Calu3 (cell line): ENCODE measurements at regions not wholly inside any gene's neighbourhood (a gene's known extent, or its start where the extent isn't known, plus 50 kb on each side); places are given as distances from the start of the nearest gene placed in this dataset.

Experiments
- BruUV-seq: library from RNA; stranded (reverse); fragments of 400-500 nt; replicated peaks from 2 replicates; lab custom pipeline; 2021; lab: Mats Ljungman, UMichigan
- CTCF ChIA-PET: fragments of 300-600 bp; sonication (Branson Sonifier 250); formaldehyde crosslinking; loops from one replicate; lab custom pipeline; 2022; ENCODE audit warnings: antibody characterized with exemption; lab: Charles Lee
- DNase-seq: peaks from one replicate; pipeline ENCODE4 v3.0.0; 2022
- H3K27ac Mint-ChIP-seq: one replicate; pipeline ENCODE4 v1.8.0; 2022; ENCODE audit warnings: mixed read lengths; ENCODE audit not compliant: unreplicated experiment
- H3K27me3 Mint-ChIP-seq: one replicate; pipeline ENCODE4 v1.8.0; 2022; ENCODE audit warnings: mixed read lengths; ENCODE audit not compliant: unreplicated experiment
- H3K36me3 Mint-ChIP-seq: one replicate; pipeline ENCODE4 v1.8.0; 2022; ENCODE audit warnings: mild to moderate bottlenecking, moderate library complexity, mixed read lengths; ENCODE audit not compliant: insufficient read depth, unreplicated experiment
- H3K4me1 Mint-ChIP-seq: one replicate; pipeline ENCODE4 v1.8.0; 2022; ENCODE audit warnings: mild to moderate bottlenecking, low read depth, mixed read lengths; ENCODE audit not compliant: unreplicated experiment
- H3K4me3 Mint-ChIP-seq: one replicate; pipeline ENCODE4 v1.8.0; 2022; ENCODE audit warnings: mild to moderate bottlenecking, low read depth, moderate library complexity, mixed read lengths; ENCODE audit not compliant: unreplicated experiment
- H3K9me3 Mint-ChIP-seq: one replicate; pipeline ENCODE4 v1.8.0; 2022; ENCODE audit warnings: low read depth, mixed read lengths; ENCODE audit not compliant: unreplicated experiment
- CTCF ChIP-seq: fragments of 200-600 bp; IDR thresholded peaks from one replicate; pipeline ENCODE4 v1.8.0; 2022; ENCODE audit warnings: antibody characterized with exemption; ENCODE audit not compliant: unreplicated experiment
- intact Hi-C: fragments of 100-400 bp; cut with micrococcal nuclease; formaldehyde crosslinking; loops from one replicate; pipeline ENCODE4 v1.10.0; 2022; ENCODE audit not compliant: unreplicated experiment

GRCh38 chr21:38175306-38175705 lies 81.5 kb upstream of the KCNJ15 start:
- BruUV-seq: no TSS peak
- CTCF ChIA-PET: no interaction called here
- peaks cover 3% of the 10 kb centered on the region for H3K9me3 Mint-ChIP-seq
- H3K36me3 Mint-ChIP-seq: peaks cover 4% of the 10 kb centered on the region
- H3K4me3 Mint-ChIP-seq: no peak overlapping the region
- TF ChIP-seq CTCF: no peak
- peaks cover 37% of the 10 kb centered on the region for H3K4me1 Mint-ChIP-seq
- intact Hi-C loops: no loop called here
- H3K27me3 Mint-ChIP-seq: no peaks in the 10 kb centered on the region
- DNase-seq: no peak
- H3K27ac Mint-ChIP-seq: no peak overlapping the region

GRCh38 chr21:38177919-38178652 lies 78.7 kb upstream of the KCNJ15 start:
- peaks cover 3% of the 10 kb centered on the region for H3K9me3 Mint-ChIP-seq
- CTCF ChIA-PET: no interaction called here
- no peak for TF ChIP-seq CTCF

GRCh38 chr21:38178653-38179470 lies 77.9 kb upstream of the KCNJ15 start:
- BruUV-seq: no TSS peak
- intact Hi-C loops: no loop called here
- TF ChIP-seq CTCF: no peak
- Mint-ChIP-seq H3K27ac (no peak overlapping the region), H3K4me1 (peaks cover 16% of the 10 kb centered on the region), H3K4me3 (no peak overlapping the region), H3K36me3 (no peaks in the 10 kb centered on the region), H3K27me3 (no peaks in the 10 kb centered on the region), H3K9me3 (peaks cover 3% of the 10 kb centered on the region)
- CTCF ChIA-PET: interaction anchor here (2.1 kb wide), 1 partner anchor 40 kb away, joined by 5 read pairs; no protein-coding TSS in a partner anchor
- DNase-seq: no peak

More at GRCh38 chr21:38177919-38178652, 78.7 kb upstream of the KCNJ15 start:
- Mint-ChIP-seq H3K36me3 (no peaks in the 10 kb centered on the region), H3K4me3 (no peak overlapping the region), H3K27me3 (no peaks in the 10 kb centered on the region), H3K27ac (no peak overlapping the region), H3K4me1 (peaks cover 16% of the 10 kb centered on the region)
- no peak for DNase-seq
- BruUV-seq: no TSS peak
- intact Hi-C loops: no loop called here

- Mint-ChIP-seq H3K9me3 (peaks cover 3% of the 10 kb centered on the region), H3K36me3 (no peaks in the 10 kb centered on the region), H3K27me3 (no peaks in the 10 kb centered on the region), H3K4me3 (no peak overlapping the region), H3K27ac (no peak overlapping the region), H3K4me1 (peaks cover 16% of the 10 kb centered on the region)
- no TSS peak for BruUV-seq
- no peak for TF ChIP-seq CTCF
- intact Hi-C loops: no loop called here
- no peak for DNase-seq
- CTCF ChIA-PET: interaction anchor here (2.1 kb wide), 1 partner anchor 40 kb away, joined by 5 read pairs; no protein-coding TSS in a partner anchor
Measured at GRCh38 chr21:38179511-38179910, 77.3 kb upstream of the KCNJ15 start.
